Nephron progenitor cell (in vitro differentiated cells): ENCODE measurements at regions not wholly inside any gene's neighbourhood (a gene's known extent, or its start where the extent isn't known, plus 50 kb on each side); places are given as distances from the start of the nearest gene placed in this dataset.
"Not testable (repeated sequence)": the region's sequence is repeated elsewhere in the genome, so short reads cannot be mapped to it uniquely, and the experiment has no call there.

ENCODE experiments used
- DNase-seq: peaks from one replicate; pipeline ENCODE4 v3.0.0; 2021
- H3K27ac Mint-ChIP-seq: 2 replicates; pipeline ENCODE4 v1.8.0; 2021; ENCODE audit warnings: mild to moderate bottlenecking, moderate library complexity, mixed read lengths
- H3K27me3 Mint-ChIP-seq: 2 replicates; pipeline ENCODE4 v1.8.0; 2021; ENCODE audit warnings: mild to moderate bottlenecking, low read depth, mixed read lengths; ENCODE audit not compliant: poor library complexity
- H3K36me3 Mint-ChIP-seq: 2 replicates; pipeline ENCODE4 v1.8.0; 2021; ENCODE audit warnings: low read depth, mixed read lengths
- H3K4me1 Mint-ChIP-seq: 2 replicates; pipeline ENCODE4 v1.8.0; 2021; ENCODE audit warnings: mixed read lengths
- H3K4me3 Mint-ChIP-seq: 2 replicates; pipeline ENCODE4 v1.8.0; 2021; ENCODE audit warnings: mild to moderate bottlenecking, moderate library complexity, mixed read lengths
- H3K9me3 Mint-ChIP-seq: 2 replicates; pipeline ENCODE4 v1.8.0; 2021; ENCODE audit warnings: mild to moderate bottlenecking, moderate library complexity, mixed read lengths
- CTCF ChIP-seq: fragments of 200-600 bp; sonication (generic); IDR thresholded peaks from 2 replicates; pipeline ENCODE4 v1.5.0; 2021; ENCODE audit warnings: antibody characterized with exemption

GRCh38 chr7:119271147-119271779 lies 1001.7 kb upstream of the KCND2 start:
- H3K27ac Mint-ChIP-seq = no peak overlapping the region
- no peaks in the 10 kb centered on the region for H3K4me1 Mint-ChIP-seq
- H3K27me3 Mint-ChIP-seq = peaks cover 4% of the 10 kb centered on the region
- no peaks in the 10 kb centered on the region for H3K36me3 Mint-ChIP-seq
- DNase-seq = no peak
- H3K4me3 Mint-ChIP-seq = no peak overlapping the region
- H3K9me3 Mint-ChIP-seq = no peaks in the 10 kb centered on the region
- no peak for TF ChIP-seq CTCF

- no peaks in the 10 kb centered on the region for H3K36me3 Mint-ChIP-seq
- H3K27ac Mint-ChIP-seq = no peak overlapping the region
- DNase-seq = no peak
- no peak for TF ChIP-seq CTCF
- peaks cover 2% of the 10 kb centered on the region for H3K27me3 Mint-ChIP-seq
- H3K9me3 Mint-ChIP-seq = no peaks in the 10 kb centered on the region
- no peaks in the 10 kb centered on the region for H3K4me1 Mint-ChIP-seq
- H3K4me3 Mint-ChIP-seq = no peak overlapping the region
Observed at GRCh38 chr7:119281181-119281846, 991.7 kb upstream of the KCND2 start.

- Mint-ChIP-seq H3K9me3 (no peaks in the 10 kb centered on the region), H3K36me3 (no peaks in the 10 kb centered on the region), H3K27ac (no peak overlapping the region), H3K4me1 (no peaks in the 10 kb centered on the region), H3K4me3 (no peak overlapping the region), H3K27me3 (peaks cover 2% of the 10 kb centered on the region)
- no peak for DNase-seq
- TF ChIP-seq CTCF = no peak
Observed at GRCh38 chr7:119283353-119283752, 989.6 kb upstream of the KCND2 start.

GRCh38 chr7:119288416-119288815 lies 984.6 kb upstream of the KCND2 start:
- Mint-ChIP-seq H3K4me1 (no peaks in the 10 kb centered on the region), H3K4me3 (no peak overlapping the region), H3K27me3 (no peaks in the 10 kb centered on the region), H3K27ac (no peak overlapping the region), H3K9me3 (no peaks in the 10 kb centered on the region), H3K36me3 (no peaks in the 10 kb centered on the region)
- TF ChIP-seq CTCF = no peak
- DNase-seq = no peak

- not testable (repeated sequence) for H3K4me3 Mint-ChIP-seq, H3K9me3 Mint-ChIP-seq, H3K36me3 Mint-ChIP-seq, H3K27ac Mint-ChIP-seq, H3K4me1 Mint-ChIP-seq, DNase-seq, H3K27me3 Mint-ChIP-seq
Observed at GRCh38 chr7:119300341-119300740, 972.6 kb upstream of the KCND2 start.

GRCh38 chr7:119320316-119320715 lies 952.7 kb upstream of the KCND2 start:
- H3K4me3 Mint-ChIP-seq = no peak overlapping the region
- no peaks in the 10 kb centered on the region for H3K27me3 Mint-ChIP-seq
- TF ChIP-seq CTCF = no peak
- no peak for DNase-seq
- no peak overlapping the region for H3K27ac Mint-ChIP-seq
- peaks cover 8% of the 10 kb centered on the region for H3K9me3 Mint-ChIP-seq
- H3K4me1 Mint-ChIP-seq = no peaks in the 10 kb centered on the region
- H3K36me3 Mint-ChIP-seq = no peaks in the 10 kb centered on the region
